ENCODE measurements at regions not wholly inside any gene's neighbourhood (a gene's known extent, or its start where the extent isn't known, plus 50 kb on each side); places are given as distances from the start of the nearest gene placed in this dataset.
"Not testable (repeated sequence)": the region's sequence is repeated elsewhere in the genome, so short reads cannot be mapped to it uniquely, and the experiment has no call there.

- DNase-seq = no peak
Measured at GRCh38 chr16:52234626-52235025, 312.3 kb downstream of the TOX3 start.

DNA sequence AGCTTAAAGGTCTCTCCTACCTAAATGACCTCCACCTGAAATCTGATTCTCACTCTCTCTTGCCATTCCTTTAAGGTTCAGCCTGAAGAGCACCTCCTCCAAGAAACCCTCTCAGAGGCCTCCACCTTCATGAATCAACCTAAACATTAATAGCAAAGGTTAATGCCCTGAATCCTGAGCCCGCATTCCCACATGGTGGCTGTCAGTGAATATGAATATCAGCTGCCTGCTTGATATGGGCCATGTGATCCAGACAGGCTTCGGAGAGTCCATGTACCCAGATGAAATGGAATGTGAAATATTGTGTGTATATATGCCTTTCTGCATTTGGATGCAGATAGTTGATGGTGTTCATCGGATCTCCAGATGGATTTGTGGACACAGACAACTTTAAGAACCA lies 317.5 kb downstream of the TOX3 start:
- no peak for DNase-seq

- DNase-seq = no peak
Measured at GRCh38 chr16:52227851-52228250, 319.1 kb downstream of the TOX3 start.

DNA sequence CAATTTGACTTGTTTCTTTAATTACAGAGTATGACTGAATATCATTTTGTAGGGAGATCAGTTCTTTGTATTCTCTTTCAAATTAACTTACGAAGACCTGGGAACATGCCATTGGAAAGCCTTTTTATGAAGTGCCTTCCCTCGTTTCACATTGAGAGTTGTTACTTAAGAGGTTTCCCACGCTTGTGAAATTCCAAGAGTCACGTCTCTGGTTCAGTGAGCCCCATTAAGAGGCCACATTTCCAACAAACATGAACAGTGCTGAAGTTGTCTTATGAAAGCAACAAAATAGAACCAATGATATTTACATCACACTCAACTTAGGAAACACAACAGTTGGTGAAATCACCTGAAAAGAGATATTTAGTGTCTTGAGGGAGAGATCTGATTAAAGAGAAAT lies 334.1 kb downstream of the TOX3 start:
- no peak for DNase-seq

- no peak for DNase-seq
Measured at GRCh38 chr16:52209227-52209626, 337.7 kb downstream of the TOX3 start.

DNA sequence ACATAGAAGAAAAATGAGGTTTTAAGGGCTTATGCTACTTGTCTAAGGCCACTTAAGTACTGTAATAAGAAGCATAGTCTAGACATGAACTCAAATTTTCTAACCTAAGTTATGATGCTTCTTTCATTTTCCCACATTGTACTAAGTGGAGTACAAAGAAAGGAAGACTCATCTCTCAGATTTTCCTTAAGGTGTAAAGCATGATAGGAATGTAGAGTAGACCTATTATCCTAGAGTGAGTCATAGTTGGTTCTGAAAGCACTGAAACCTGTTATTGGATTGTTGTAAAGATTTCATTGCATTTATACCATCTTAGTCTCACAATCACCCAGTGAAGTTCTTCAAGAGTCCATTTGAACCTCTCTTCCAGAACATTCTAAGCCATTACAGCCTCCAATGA lies 343.8 kb downstream of the TOX3 start:
- no peak for DNase-seq

DNA sequence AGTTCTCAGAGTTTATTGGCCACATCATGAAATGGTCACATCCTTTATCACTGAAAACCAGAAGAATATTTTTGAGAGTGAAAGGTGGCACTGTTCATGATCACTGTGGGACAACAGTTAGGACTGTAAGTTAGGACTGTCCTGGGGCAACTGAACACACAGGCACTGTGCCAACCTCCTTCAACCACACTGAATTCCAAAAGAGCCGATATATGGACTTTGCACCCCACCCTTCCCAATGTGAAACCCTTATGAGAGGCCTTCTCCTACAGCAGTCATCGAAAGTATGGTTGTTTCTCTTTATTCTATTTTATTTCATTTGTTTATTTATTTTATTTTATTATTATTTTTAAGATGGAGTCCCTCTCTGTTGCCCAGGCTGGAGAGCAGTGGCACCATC lies 353.5 kb downstream of the TOX3 start:
- DNase-seq = no peak

DNA sequence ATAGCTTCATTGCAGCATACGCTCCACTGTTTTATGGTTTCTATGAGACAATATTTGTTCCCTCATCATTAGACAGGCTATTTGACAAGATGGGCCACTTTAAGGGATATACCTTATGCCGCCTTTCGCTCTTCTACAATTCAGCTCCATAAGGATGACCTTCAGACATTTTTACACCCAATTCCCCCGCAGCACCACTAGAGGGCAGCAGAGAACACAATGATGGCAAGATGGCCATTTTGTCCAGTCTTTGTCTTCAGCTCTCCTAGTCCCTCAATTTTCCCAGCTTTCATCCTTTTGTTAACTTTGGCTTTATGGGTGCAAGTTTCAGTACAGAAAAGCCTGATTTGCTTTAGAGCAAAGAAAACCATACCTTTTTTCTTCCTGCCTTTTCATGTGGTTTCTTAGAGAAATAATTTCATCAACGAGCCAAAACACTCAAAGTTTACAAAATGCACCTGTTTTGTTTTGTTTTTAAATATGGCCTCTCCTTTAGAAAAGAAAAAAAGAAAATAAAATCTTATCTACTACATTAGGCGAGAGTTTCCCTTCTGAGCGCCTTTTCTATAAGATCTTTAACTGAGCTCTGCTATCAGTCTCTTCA lies 355.3 kb downstream of the TOX3 start:
- DNase-seq = peak; percentile 9 to 35

- no peak for DNase-seq
Measured at GRCh38 chr16:52184336-52184735, 362.6 kb downstream of the TOX3 start.

DNA sequence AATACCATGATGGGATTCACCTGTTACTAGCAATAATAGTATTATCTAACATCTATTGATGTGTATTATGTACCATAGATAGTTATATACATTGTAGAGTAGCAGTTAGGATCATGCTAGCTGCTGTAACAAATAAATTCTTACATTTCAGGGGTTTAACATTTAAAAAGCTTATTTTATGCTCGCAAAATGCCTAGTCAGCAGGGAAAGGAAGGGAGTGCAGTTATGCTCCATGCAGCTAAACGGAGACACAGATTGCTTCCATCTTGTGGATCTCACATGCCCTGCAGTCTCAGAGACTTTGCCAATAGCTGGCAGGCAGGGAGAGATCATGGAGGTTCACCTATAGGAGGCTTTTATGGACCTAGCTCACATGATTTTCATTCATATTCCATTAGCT lies 364.1 kb downstream of the TOX3 start:
- DNase-seq = no peak

DNA sequence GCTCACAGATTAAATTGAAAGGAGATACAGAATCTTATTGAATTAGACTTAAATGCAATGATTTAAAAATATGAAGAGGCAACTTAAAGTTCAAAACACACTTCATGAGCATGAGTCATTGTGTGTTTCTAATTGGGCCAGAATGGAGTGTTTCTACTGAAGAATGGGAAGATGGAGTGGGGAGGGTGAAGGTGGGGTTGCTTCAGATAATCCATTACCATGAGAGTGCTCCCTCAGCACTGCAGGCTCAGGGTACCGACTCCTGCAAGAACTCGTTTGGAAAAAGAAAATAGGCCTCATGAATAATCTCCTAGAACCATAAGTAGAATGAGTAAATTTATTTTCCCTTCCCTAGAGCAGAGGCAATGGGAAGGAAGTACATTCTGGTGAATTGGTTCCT lies 372.8 kb downstream of the TOX3 start:
- DNase-seq = no peak

GRCh38 chr16:52171481-52171880 lies 375.5 kb downstream of the TOX3 start:
- no peak for DNase-seq

DNA sequence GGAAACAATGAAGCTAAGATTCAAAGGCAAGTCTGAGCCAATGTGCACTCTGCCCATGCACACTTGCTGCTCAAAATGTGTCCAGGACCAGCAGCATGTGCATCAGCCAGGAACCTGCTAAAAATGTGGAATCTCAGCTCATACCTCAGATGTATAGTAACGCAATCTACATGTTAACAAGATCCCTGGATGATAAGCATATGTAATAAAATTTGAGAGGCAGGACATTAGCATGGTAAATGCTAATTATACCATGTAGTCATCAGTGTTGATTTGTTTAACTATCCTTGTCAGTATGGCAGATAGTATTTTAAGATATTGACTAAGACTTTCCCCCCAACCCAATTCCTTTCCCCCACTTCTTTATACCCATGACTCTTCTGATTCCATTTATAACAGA lies 379.6 kb downstream of the TOX3 start:
- no peak for DNase-seq

GRCh38 chr16:52165961-52166360 lies 381.0 kb downstream of the TOX3 start:
- no peak for DNase-seq

GRCh38 chr16:52149003-52149402 lies 397.9 kb downstream of the TOX3 start:
- DNase-seq = no peak

DNA sequence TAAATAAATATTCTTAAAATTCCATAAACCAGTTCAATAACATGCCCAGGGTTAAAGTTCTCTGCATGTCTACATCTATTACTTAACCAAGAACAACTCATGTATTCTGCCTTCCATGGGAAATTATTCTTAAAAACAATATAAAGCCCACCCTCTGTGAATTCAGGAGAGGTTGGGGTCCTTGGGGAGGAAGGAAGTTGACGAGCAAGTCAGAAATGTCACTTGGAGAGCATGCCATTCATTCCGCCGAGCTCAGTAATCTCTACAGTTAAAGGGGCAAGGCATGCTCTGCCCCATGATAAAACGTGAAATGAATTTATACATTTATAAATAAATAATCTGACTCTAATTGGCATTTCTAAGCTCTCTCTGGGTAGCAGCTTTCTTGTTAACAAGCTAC lies 405.1 kb downstream of the TOX3 start:
- DNase-seq = no peak

- DNase-seq = no peak
Measured at GRCh38 chr16:52128361-52128760, 418.6 kb downstream of the TOX3 start.

DNA sequence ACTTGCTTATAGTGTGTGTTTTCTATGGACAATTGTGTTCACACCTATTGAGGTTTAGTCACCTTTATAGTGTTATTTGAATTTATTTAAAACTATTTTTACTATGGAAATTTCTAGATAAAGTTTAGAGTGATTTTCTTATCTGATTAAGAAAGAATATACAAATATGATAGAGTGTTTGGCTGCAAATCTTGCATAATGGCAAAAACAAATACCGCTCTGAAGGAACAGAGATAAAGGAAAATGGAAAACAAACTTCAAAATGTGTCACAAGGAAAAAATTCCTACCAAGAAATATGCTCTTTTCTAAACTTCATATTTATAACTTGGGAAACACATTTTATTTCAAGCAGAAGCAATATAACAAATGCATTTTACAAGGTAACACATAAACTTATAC lies 423.1 kb downstream of the TOX3 start:
- DNase-seq = no peak

DNA sequence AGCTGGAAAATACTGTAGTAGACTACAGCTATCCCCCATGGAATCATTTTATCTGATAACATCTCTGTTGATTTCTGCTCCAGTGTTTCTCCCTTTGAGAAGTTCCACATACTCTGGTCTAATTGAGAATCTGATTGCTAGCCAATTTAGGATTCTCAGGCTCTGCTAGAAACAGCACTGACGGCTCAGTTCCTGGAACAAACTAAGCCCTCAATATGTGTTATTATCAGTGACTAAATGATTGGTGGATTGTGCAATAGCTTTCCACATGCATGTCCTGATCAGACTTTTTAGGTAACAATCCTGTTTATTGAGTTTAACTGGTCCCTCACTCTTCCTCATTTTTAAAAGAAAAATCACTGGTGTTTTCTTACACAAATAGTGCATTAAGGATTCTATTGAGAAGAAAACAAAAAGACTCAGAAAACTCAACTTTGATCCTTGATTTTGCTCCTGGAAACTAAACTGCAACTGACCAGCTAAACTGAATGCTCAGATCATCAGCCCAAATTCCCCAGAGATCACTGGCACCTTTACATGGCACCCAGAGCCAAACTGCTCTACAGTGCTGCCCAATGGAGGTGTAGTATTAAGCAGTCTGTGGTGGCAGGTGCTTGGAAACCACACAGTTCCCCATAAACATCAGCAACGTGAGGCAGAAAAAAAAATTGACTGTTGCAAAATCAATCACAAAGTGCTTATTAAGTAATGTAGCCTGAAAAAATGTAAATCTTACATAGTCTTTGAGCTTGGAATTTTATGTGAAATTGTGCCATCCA lies 423.7 kb downstream of the TOX3 start:
- DNase-seq = no peak

DNA sequence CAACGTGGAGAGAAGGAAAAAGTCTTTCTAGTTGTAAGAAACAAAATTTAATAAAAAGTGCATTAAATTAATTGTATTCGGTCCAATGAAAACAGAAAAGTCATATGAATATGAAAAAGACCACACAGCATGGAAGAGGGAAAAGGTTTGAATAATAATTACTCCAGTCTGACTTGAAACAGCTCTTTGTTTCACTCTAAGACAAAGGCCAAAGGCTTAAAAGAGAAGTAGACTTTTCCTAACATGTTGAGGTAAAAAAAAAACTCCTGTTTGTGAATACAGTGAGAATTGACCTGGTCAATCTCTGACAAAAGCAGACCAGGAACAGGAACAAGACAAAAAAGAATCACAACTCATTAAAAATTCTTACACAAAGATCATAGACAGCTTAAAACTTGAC lies 429.8 kb downstream of the TOX3 start:
- DNase-seq = no peak

DNA sequence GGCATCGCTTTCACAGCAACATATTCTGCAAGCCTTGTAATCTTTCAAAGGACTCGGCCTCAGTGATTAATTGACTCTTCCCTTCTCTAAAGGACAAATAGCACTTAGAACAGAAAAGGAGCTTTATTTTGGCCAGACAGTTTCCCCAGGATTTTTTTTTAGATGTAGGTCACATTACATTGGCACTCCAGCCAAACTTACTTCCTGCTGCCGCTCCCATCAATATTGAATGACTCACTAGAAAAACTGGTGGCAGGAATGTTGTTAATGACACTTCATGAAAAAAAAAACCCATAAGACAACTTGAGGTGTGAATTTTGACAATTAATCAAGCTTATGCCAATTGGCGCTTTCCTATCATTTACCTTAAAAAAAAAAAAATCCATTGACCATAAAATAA lies 432.6 kb downstream of the TOX3 start:
- DNase-seq = no peak

DNA sequence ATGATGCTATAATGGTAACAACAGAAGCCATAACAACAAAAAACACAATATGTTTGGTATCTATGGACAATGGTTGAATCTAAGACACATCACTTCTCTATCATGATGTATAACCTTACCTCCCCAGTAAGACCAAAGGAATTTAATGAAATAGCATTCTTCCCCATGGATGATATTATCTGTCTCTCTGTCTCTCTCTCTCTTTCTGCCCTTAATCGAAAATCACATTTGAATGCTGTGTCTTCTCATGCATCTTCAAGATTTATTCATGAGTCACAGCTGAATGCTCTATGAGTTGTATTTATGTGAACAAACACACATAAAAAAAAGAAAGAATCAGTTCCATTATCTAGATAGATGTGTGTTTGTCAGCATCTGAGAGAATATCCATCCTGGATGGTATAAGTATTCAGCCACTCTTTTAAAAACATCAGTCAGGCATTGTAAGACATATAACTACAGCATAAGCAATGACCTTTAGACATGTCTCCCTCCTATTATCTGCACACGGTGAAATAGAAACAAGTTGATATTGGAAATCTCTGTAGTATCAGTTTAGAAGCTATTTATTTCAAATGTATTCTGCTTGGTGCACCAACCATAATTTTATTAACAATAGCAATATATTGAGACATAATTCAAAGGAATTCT lies 433.3 kb downstream of the TOX3 start:
- no peak for DNase-seq

- DNase-seq = not testable (repeated sequence)
Measured at GRCh38 chr16:52104993-52105392, 441.9 kb downstream of the TOX3 start.

GRCh38 chr16:52103791-52104190 lies 443.2 kb downstream of the TOX3 start:
- DNase-seq = no peak

Measured in stimulated activated CD4-positive, alpha-beta T cell treated with anti-CD3 and anti-CD28 coated beads, Interleukin-4, amount 100 ng/mL, for 4 hours (primary cell).